B cell (primary cell): ENCODE measurements at regions not wholly inside any gene's neighbourhood (a gene's known extent, or its start where the extent isn't known, plus 50 kb on each side); places are given as distances from the start of the nearest gene placed in this dataset.
"Not testable (repeated sequence)": the region's sequence is repeated elsewhere in the genome, so short reads cannot be mapped to it uniquely, and the experiment has no call there.

Source experiments
- CTCF ChIP-seq: fragments of 200-600 bp; IDR thresholded peaks from one replicate; pipeline ENCODE4 v1.8.0; 2022; ENCODE audit warnings: antibody characterized with exemption, mild to moderate bottlenecking
- EZH2 ChIP-seq: IDR thresholded peaks from 2 replicates; pipeline ENCODE4 v1.6.1; 2012; ENCODE audit warnings: borderline replicate concordance, low read depth, mild to moderate bottlenecking, moderate library complexity, low read length; ENCODE audit not compliant: insufficient read depth, poor library complexity, severe bottlenecking

- not testable (repeated sequence) for TF ChIP-seq CTCF, EZH2
Observed at GRCh38 chr4:49514171-49514699, 528.2 kb downstream of the CWH43 start.
